GM21367 (cell line): ENCODE measurements at regions not wholly inside any gene's neighbourhood (a gene's known extent, or its start where the extent isn't known, plus 50 kb on each side); places are given as distances from the start of the nearest gene placed in this dataset.
"Not testable (repeated sequence)": the region's sequence is repeated elsewhere in the genome, so short reads cannot be mapped to it uniquely, and the experiment has no call there.

ENCODE experiments used
- ATAC-seq: cut with Tn5 transposase; IDR thresholded peaks from one replicate; pipeline ENCODE4 v1.9.1; 2021; ENCODE audit not compliant: unreplicated experiment

GRCh38 chr21:14757533-14758327 is 211.6 kb upstream of the SAMSN1 start:
- no peak for ATAC-seq

DNA sequence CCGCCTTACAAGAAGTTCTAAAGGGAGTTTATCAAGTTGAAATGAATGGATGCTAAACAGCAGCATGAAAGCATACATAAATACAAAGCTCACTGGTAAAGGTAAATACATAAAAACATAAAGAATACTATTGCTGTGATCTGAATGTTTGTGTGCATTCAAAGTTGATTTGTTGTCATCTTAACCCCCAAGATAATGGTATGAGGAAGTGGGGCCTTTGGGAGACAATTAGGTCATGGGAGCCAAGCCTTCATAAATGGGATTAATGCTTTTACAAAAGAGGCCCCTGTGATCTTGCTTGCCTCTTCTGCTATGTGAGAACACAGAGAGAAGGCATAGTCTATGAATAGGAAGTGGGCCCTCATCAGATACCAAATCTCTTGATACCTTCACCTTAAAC is 209.0 kb upstream of the SAMSN1 start:
- ATAC-seq = no peak

DNA sequence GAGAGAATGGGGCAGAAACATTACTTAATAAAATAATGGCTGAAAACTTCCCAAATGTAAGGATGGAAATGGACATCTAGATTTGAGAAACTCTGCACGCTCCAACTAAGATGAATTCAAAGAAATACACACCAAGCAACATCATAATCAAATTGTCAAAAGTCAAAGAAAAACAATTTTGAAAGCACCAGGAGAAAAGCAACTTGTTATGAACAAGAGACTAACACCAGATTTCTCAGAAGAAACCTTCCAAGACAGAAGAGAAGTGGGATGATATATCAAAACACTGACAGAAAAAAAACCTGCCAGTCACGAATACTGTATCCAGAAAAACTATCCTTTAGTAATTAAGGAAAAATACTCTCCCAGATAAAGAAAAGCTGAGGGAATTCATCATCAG is 208.6 kb upstream of the SAMSN1 start:
- no peak for ATAC-seq

DNA sequence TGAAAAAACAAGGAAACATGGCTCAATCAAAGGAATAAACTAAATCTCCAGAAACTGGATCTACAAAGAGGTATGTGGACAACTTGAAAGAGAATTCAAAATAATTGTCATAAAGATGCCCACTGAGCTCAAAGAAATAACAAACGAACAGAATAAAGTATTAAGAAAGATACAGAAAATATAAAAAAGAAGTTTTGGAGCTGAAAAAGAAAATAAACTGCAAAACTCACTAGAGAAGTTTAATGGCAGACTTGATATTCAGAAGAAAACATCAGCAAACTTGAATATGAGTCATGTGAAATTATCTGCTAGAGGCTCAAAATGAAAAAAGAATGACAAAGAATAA is 208.1 kb upstream of the SAMSN1 start:
- no peak for ATAC-seq

DNA sequence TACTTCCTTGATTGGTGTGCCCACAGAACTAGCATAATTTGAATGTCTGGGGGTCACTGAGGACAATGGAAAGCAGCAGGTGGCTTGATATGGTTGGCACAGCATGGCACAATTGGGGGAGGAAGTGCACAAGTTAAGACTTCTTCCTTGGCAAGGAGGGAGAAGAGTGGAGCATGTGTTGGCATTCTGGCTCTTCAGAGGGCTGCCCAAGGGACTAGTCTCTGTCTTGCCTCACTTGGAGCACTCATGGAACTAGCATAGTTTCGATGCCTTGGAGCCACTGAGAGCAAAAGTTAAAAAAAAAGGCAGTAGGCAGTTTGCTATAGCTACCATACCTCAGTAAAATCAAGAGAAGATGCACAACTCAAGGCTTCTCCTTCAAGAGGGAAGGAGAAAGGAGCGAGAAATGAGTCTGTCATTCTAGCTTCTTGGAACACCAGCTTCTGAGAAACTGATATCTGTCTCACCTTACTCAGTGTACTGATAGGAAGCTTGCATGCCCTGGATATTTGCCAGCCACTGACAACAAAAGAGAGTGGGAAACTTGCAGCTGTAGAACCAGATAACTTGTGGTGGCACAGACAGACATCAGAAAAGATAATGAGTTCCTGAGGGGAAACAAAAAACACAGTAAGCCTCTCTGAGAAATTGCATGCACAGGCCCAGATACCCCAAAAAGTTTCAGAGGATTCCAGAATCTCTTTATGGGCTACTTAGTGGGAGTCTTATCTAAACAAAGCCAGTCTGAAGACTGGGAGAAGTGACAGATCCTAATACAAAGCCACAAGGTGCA is 207.5 kb upstream of the SAMSN1 start:
- ATAC-seq = no peak

DNA sequence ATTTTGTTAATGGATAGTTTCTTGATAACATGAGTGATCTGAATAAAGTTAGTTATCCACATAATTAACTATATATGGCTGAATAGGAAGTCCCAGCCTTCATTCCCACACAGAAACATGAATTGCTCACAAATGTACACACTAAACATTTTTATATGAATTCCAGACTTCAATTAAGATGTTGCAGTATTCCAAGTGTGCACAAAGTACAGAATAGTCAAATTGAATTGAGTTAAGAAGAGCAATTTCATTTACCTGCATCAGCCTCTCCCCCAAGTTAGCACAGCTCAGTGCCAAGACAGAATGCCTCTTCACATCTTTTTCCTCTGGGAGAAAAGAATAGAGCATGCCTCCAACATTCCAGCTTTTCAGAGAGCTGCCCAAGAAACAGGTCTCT is 207.0 kb upstream of the SAMSN1 start:
- no peak for ATAC-seq

- no peak for ATAC-seq
These were observed 206.3 kb upstream of the SAMSN1 start for GRCh38 chr21:14752345-14752909.

- ATAC-seq = no peak
These were observed 205.7 kb upstream of the SAMSN1 start for GRCh38 chr21:14751602-14752344.

DNA sequence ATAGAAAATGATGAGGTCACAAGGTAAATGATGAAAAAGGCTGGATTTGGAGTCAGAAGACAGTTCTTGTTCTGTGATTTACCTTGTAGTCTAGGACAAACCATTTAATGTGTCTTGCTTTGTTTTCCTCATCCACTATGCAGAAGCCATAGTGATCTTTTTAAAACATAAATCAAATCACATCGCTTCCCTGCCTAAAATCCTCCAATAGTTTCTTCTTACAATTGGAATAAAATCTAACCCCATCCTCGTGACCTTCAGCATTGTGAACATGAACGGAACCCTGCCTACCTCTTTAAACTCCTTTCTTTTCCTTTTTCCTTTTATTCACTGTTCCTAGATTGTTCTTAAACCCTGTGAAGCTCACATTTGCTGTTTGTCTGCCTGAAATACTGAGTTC is 204.9 kb upstream of the SAMSN1 start:
- ATAC-seq = no peak

DNA sequence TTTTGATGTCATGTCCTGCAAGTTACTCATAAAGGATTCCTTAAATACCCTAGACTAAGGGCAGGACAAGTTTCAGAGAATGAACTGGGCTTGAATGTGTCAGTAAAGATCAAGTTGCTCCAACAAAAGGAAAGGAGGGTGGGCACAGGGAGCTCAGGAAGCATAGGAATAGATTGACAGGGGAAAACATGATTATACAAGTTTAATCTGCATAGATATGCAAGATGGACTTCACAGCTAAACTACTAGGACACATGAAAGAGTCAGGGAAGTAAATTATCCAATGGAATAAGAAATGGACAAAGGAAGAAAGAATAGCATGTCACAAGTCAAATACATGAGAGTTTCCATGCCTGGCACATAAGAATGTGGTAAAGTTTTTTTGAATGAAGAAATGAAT is 203.9 kb upstream of the SAMSN1 start:
- no peak for ATAC-seq

- no peak for ATAC-seq
These were observed 202.5 kb upstream of the SAMSN1 start for GRCh38 chr21:14748662-14749061.

- ATAC-seq = no peak
These were observed 198.3 kb upstream of the SAMSN1 start for GRCh38 chr21:14744368-14744767.

GRCh38 chr21:14742119-14742518 is 196.0 kb upstream of the SAMSN1 start:
- ATAC-seq = no peak

DNA sequence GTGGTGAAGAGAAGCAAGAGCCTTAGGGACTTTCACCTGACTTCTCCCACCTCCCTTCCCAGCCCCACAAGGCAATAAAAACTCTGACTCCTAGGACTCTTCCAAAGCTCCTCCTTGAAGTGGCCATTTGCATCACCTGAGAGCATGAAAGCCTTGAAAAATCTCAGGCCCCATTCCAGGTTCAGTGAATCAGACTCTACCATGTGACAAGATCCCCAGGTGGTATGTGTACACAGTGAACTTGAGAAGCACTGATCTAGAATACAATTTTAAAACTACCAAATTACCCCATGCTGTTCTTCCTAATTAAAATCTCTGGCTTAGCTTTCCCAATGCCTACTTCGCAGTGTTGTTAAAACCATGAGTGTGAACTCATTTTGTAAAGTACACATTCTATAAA is 195.1 kb upstream of the SAMSN1 start:
- ATAC-seq = no peak

- no peak for ATAC-seq
These were observed 194.6 kb upstream of the SAMSN1 start for GRCh38 chr21:14740692-14741091.

GRCh38 chr21:14740116-14740515 is 194.0 kb upstream of the SAMSN1 start:
- no peak for ATAC-seq

DNA sequence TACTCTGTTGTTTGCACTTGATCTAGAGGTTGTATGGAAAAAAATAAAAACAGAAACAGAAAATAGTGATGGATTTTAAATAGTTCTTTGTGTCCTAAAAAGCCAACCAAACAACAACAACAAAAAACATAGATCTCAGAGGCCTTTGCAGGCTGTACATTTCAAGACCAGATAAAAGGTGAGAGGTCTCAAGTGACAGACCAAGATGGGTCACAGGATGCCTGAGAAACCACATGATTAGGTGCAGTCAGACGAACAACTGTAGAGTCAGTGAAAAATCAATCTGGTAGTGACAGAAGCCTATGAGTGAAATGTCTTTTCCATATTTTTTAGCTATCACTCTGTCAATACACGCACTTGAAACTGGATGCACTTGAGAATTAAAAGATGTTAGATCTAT is 193.5 kb upstream of the SAMSN1 start:
- no peak for ATAC-seq

- ATAC-seq = not testable (repeated sequence)
These were observed 192.5 kb upstream of the SAMSN1 start for GRCh38 chr21:14738576-14738975.

- no peak for ATAC-seq
These were observed 191.8 kb upstream of the SAMSN1 start for GRCh38 chr21:14737922-14738321.

DNA sequence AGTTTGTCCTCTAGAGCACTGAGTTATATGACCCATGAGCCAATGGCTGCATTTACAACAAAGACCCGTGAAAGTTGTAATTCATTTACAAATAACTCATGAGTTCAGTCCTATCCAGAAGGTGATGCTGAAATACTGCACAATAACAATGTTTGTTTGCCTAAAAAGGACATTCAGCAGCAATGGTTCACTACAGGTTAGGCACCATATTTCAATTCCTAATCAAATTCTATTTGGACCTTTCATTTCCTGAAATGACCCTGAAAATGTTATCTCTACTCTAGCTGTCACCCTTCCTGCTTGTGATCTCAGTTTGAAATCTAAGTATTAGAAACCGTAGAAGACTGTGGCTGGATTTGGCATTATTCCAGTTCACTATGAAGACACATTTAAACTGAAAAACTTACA is 191.2 kb upstream of the SAMSN1 start:
- no peak for ATAC-seq

DNA sequence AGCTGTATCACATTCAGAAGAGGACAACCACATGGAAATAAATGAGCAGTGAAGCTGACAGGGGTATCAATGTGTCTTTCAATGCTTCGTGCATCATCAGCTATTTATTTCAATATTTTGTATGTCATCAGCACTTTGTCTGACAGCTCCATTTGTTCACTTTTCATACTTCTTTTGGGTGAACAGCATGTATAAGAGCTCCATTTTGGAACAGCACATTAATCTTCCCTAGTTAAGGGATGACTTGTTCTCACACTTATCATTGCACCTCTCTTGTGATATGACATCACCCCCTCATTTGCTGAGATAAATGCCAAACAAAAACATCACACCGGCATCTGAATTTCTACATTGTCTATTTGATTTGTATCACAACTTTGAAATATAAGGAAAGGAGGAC is 190.6 kb upstream of the SAMSN1 start:
- no peak for ATAC-seq

DNA sequence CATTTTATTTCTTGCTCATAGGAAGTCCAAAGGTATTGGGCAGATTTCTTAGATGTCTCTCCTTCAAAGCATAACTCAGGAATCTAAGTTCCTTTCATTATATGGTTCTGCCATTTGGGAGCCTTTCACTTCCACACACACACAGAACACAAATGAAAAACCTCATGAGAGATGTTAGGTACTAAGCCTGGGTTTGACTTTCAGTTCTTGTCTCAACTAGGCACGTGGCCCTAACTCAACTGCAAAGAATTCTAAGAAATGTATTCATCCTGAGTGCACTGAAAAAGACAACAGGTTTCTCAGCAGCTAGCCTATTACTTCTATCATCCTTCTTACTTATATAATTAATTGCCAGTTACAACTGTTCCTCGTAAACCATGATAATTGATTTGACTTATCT is 190.0 kb upstream of the SAMSN1 start:
- peak; percentile 72 for ATAC-seq
